HG02759 (cell line): ENCODE measurements at regions not wholly inside any gene's neighbourhood (a gene's known extent, or its start where the extent isn't known, plus 50 kb on each side); places are given as distances from the start of the nearest gene placed in this dataset.

Source experiments
- ATAC-seq: cut with Tn5 transposase; IDR thresholded peaks from one replicate; pipeline ENCODE4 v1.9.1; 2021; ENCODE audit warnings: mild to moderate bottlenecking, moderate library complexity; ENCODE audit not compliant: unreplicated experiment

- no peak for ATAC-seq
These were observed 389.5 kb downstream of the TMEM114 start for GRCh38 chr16:8200839-8201238.

DNA sequence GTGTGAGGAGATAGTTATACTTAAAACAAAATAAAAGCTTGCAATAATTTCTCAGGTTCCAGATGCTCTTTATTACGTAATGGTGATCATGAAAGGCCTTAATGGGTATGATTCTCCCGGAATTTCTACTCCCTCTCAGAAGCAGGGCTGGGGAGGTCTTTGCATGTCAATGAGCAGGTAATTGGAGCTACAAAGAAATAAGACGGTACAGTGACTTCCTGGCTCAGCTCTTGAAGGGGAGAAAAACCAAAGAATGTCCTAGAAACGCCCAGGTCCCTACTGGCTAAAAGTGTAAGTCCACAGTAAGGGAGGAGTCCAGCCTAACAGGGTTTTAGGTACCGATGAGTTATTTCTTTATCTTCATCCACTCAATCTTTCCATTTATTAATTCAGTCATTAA, 390.9 kb downstream of the TMEM114 start:
- no peak for ATAC-seq

GRCh38 chr16:8194794-8195193, 395.5 kb downstream of the TMEM114 start:
- no peak for ATAC-seq

GRCh38 chr16:8188841-8189240, 401.5 kb downstream of the TMEM114 start:
- no peak for ATAC-seq

DNA sequence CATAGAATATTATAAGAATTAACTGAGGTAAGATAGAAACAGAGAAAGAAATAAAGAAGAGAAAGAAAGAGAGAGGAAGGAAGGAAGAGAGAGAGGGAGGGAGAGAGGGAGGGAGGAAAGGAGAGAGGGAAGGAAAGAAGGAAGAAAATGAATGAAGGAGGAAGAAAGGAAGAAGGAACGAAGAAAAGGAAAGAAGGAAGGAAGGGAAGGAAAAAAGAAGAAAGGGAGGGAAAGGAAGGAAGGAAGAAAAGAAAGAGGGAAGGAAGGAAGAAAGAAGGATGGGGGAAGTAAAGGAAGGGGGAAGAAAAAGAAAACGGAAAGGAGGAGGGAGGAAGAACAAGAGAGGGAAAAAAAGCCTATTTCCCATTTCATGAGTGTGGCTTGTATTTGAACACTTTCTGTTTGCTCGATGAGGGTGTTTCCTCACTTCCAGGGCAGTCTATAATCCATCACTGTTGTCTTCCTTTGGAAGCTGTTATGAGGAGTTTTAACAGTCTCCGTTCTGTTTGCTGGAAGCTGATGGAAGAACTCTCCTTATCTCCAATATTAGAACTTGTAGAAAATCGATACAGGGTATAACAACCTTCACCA, 402.4 kb downstream of the TMEM114 start:
- ATAC-seq = no peak

GRCh38 chr16:8184854-8185253, 405.5 kb downstream of the TMEM114 start:
- ATAC-seq = no peak

DNA sequence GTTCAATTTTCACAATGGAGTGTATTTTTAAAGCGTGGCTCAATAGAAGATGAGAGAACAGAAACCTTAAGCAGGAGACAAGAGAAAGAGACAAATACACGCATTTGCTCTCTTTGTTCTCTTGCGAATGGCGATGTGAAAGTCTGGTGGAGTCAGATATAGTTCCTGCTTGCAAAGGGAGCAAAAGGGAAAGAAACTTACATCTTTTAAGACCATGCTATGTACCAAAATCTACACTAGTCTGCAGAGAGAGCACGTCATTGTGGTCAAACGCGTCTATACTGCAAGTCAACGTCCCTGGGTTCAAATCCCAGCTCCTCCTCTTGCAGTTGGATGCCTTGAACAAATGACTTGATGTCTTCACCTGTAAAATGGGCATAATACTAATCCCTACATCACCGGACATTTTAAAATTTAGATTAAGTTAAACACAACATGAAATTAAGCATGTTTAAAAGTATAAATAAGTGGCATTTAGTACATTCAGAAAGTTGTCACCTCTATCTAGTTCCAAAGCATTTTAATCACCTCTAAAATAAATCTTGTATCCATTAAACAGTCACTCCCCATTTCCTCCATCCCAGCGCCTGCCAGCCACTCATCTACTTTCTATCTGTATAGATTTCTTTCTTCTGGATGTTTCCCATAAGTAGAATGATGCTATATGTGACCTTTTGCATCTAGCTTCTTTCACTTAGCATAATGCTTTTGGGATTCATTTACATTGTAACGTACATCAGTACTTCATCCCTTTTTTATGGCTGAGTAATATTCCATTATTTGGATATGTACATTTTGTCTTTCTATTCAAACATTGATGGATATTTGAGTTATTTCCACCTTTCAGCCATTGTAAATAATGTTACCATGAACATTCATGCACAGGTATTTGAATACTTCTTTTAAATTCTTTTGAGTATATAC, 406.9 kb downstream of the TMEM114 start:
- no peak for ATAC-seq

DNA sequence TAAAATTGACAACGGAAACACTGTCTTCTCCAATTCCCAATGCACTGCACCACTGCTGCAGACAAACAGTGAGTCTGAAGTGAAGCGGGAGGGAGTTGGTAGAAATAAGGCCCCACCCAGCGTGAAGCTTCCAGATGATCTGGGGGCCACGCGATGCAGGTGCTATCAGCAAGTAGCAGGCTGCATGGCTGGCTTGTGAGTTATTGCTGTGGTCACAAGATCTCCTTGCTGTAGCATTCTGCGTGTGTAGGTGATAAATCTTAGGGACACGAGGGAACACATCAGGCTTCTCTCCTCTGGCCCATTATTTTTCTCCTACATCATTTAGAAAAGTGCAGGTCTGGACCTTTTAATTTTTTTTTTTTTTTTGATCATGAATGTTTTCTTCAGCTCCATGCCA, 407.6 kb downstream of the TMEM114 start:
- no peak for ATAC-seq

DNA sequence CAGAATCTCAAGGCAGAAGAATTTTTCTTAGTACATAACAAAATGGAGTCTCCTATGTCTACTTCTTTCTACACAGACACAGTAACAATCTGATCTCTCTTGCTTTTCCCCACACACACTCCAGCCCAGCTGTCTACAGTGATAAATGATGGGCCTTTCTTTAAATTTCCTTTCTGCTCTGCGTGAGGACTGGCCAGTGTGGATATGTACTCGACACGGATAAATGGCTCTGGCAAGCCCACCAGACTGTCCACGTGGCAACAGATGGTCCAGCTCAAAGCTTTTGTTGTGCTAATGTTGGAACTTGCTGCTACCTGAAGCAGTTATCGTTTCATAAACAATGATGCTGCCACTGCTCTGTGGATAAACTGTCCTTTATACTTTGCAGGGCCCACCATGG, 410.7 kb downstream of the TMEM114 start:
- no peak for ATAC-seq

GRCh38 chr16:8178271-8178670, 412.0 kb downstream of the TMEM114 start:
- no peak for ATAC-seq

- ATAC-seq = no peak
These were observed 414.9 kb downstream of the TMEM114 start for GRCh38 chr16:8175411-8175810.

- ATAC-seq = peak; percentile 77
These were observed 417.1 kb downstream of the TMEM114 start for GRCh38 chr16:8173111-8173644.

DNA sequence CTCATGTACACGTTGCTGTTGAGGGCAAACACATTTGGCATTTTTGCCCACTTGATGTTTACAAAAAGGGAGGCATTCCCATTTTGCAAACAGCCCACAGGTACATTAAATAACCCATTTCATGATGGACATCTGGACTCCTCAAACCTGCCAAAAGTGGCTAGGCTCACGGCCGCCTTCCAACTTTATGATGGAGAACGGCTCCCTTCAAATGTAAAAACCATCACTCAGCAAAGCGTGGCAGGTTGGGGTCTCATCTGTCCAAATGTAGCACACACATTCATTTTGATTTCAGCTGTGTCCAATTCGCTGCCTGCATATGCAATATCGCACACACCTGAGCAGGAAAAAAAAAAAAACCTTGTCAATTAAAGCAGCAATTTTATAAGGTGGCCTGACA, 417.8 kb downstream of the TMEM114 start:
- no peak for ATAC-seq

DNA sequence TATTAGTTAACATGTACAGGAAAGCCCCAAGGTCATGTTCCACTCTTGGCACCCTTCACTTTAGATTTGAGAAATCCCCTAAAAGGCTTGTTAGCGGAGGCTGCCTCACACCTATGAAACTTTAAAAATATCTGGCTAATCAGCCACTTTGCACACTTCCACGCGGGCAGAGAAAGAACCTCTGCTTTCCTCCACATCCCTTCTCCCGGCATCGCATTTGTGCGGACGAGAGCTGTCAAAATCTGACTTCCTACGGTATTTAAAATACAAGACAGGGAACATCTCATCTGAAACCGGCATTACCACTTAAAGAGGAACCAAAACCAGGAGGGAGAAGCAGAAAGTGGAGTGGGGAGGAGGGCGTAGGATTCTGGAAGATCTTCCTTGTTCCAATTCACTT, 422.3 kb downstream of the TMEM114 start:
- ATAC-seq = no peak

- ATAC-seq = no peak
These were observed 422.9 kb downstream of the TMEM114 start for GRCh38 chr16:8167436-8167835.

DNA sequence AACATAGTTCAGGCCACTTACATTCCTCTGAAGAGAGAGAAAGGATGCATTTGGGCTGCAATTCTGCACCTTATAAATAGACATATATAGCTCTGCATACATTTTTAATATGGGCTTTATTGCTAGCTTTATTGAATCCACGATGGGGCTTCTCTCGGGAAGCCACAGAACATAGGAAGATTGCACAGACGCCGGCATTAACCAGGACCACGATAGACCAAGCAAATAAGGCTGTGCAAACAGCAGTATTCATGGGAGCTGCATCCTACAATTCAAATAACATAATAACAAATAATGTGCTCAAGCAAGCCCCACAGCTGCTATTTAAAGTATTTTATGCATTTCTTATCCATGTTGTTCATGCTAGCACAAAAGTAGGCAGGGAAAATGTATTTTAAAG, 432.3 kb downstream of the TMEM114 start:
- no peak for ATAC-seq

DNA sequence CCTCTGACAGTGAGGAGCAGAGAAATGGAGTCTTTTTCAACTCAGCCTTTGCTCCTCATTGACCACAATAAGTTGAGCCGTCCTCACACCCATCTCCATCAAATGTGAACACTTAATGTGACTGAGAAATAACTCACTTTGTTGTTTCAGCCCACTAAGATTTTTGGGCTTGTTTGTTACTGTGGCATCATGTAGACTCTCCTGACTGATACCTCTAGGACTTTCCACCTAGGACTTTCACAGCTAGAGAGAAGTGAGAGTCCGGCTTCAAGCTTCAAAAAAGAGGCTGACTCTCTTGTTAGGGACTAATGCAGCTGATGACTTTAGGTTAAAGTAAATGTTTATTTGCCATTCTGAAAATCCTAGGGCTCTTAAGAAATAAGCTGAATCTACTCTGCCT, 435.0 kb downstream of the TMEM114 start:
- no peak for ATAC-seq

DNA sequence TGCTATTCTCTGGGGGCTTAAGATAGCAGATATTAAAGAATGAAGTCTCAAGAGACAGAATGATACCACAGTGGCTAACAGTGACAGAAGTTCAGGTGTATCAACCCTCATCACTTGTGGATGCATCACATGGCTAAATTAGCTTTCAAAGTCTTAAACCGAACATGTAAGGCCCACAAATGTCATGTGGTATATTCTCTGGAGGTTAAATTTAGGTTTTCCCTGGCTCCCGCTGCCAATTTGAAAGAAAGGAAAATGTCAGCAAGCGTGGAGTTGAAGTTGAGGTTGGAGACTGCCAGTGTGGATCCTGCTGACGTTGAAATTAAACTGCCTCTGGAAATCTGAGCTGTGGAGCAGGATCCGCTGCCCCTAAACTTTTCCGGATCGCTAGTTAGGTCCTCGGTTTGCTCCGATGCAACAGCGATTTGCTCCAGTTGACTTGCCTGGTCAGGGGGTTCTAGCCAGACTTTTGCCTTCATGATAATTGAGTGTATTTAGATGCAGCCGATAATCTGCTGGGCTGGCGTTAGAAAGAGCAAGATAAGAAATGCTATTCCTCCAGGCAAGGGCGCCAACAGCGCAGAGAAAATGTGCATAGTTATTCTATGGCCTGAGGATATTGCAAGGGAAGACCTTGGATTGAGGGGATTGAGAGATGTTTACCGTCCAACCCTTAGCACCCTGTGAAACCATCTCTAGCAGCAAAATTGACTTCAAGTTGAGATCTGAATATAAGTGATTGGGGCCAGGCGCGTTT, 443.9 kb downstream of the TMEM114 start:
- ATAC-seq = no peak

GRCh38 chr16:8138666-8139065, 451.6 kb downstream of the TMEM114 start:
- ATAC-seq = no peak

- no peak for ATAC-seq
These were observed 452.7 kb downstream of the TMEM114 start for GRCh38 chr16:8137606-8138005.

DNA sequence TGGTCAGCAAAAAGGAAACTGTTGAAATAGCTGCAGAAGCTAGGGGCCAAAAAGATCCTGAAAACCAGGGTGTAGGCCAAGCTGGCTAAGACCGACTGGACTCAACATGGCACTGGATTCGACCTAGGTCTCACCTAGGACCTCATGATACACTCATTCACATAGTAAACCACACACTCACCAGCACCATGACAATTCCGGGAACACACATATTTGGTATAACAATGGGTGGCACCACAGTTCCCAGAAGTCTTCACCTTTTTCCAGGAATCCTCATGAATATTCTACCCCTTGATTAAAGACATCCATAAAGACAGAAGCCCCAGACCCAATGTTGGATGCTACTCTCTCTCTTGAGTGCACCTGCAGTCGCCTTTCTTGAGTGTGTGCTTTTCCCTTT, 460.1 kb downstream of the TMEM114 start:
- ATAC-seq = no peak
